ENCODE measurements at regions not wholly inside any gene's neighbourhood (a gene's known extent, or its start where the extent isn't known, plus 50 kb on each side); places are given as distances from the start of the nearest gene placed in this dataset.

DNA sequence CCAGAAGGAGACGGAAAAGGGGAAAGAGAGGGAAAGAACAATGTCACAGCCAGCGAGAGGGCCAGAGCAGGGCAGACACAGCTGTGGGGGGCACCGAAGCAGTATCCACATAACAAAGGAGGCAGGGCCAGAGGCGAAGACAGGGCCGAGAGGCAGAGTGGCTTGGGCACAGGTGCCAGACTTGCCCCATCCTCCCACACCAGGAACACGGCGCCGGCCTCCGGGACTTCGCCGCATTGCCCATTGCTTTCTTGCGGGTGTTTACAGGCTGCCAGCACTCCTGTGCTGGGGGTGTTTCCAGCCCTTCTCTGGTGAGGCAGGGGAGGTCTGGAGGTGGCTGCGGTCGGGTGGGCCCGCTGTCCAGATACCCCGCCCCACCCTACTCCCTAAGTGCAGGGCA is 78.0 kb downstream of the ENGASE start:
- peak in 1 of 8 experiments; percentile 20 for ATAC-seq (replicated peaks in 6 of 8)
- Histone ChIP-seq H3K4me1 (replicated peaks in 1 of 2) (peaks cover 9 to 13% of the 10 kb centered on the region in 2 donors), H3K4me3 (no peak overlapping the region), H3K27ac (no peak overlapping the region)
- WGBS, 10 experiments = 0 to 35% (median 35%) methylated on average over 1 to 4 of the region's 16 CpGs; no CpG with 5 or more reads in 7 of the 10 experiments
- in situ Hi-C loops (cut with MboI; ENCODE audit: low pct_unique_long_range_greater_than_20kb in 2 of 9, low sequenced_read_pairs in 9 of 9, unreplicated experiment in 9 of 9) = no loop called here

DNA sequence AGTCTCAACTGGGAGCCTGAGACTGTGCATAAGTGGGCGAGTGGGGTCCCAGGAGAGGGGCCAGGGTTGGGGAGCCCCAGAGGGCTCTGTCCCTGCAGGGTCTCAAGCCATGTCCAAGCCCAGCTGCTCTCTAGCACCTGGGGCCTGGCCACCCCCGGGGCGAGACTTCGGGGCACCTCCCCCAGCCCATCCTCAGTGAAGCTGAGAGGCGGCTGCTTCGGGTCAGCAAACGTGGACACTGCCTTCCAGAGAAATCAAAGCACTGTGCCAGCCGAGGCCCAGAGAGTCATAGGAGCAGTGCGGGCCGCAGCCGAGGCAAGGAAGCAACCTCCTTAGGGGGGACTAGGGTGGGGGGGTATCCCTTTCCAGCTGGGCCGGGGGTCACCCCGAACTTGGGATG is 77.5 kb downstream of the ENGASE start:
- no peak overlapping the region for H3K27ac ChIP-seq
- WGBS, 10 experiments = no CpG with 5 or more reads among the region's 13 CpGs
- ATAC-seq (replicated peaks in 6 of 8) = peak in 5 of 8 experiments; percentile 26 to 51 (median 38)
- no peak overlapping the region for H3K4me3 ChIP-seq
- H3K4me1 ChIP-seq (replicated peaks in 1 of 2) = peaks cover 11 to 14% of the 10 kb centered on the region in 2 donors
- in situ Hi-C loops (cut with MboI; ENCODE audit: low pct_unique_long_range_greater_than_20kb in 2 of 9, low sequenced_read_pairs in 9 of 9, unreplicated experiment in 9 of 9) = no loop called here

DNA sequence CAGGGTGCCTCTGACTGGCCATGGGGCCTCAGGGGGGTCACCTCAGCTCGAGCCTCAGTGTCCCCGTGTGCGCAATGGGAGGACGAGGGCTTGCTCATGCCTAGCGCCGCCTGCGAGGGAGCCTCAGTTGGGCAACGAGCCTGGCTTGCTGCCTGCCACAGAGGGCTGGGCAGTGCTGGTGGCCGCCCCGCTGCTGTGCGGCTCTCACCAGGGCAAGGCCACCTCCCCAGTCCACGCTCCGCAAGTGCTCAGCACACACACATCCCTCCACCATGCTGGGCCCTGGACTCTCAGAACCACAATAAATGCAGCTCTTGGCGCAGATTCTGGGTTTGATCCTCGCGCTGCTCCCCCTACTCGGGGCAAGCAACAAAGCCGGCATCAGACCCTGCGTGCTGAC is 76.2 kb downstream of the ENGASE start:
- no peak overlapping the region for H3K27ac ChIP-seq
- H3K4me1 ChIP-seq (replicated peaks in 1 of 2) = peaks cover 11 to 14% of the 10 kb centered on the region in 2 donors
- 90% methylated on average over 5 of the region's 19 CpGs; no CpG with 5 or more reads in 9 of the 10 experiments for WGBS, 10 experiments
- no peak overlapping the region for H3K4me3 ChIP-seq
- ATAC-seq (replicated peaks in 6 of 8) = no peak
- in situ Hi-C loops (cut with MboI; ENCODE audit: low pct_unique_long_range_greater_than_20kb in 2 of 9, low sequenced_read_pairs in 9 of 9, unreplicated experiment in 9 of 9) = no loop called here

DNA sequence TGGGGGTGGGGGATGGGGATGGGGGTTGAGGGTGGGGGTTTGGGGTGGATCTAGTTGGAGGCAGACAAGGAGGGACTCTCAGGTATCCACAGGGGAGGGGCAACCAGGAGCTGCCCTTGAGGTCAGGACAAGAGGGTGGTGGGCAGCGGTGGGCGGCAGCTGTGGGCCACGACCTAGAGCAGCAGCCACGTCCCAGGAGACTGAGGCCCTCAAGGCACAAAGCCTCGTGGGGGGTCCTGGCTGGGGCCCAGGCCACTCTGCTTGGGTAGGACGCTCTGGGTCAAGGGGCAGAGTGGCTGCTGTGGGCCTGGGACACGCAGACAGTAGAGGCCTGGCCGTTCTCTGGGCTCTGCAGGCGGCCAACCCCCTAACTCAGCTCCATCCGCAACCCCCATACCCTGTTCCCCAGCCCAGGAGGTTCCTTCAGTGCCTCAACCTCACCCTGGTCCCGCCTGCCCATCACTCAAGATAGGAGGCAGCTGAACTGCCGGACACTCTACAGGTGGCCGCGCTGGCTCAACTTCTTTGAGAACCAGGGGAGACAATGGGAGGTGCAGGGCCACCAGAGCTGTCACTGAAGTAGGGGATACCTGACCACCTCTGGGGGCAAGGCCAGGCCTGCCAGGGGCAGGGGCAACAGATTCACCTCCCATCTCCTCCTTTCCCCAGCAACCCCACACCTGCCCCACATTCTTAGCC is 75.6 kb downstream of the ENGASE start:
- Histone ChIP-seq H3K4me3 (no peak overlapping the region), H3K27ac (no peak overlapping the region), H3K4me1 (replicated peaks in 1 of 2) (peaks cover 11 to 14% of the 10 kb centered on the region in 2 donors)
- no peak for ATAC-seq (replicated peaks in 6 of 8)
- 100% methylated on average over 2 of the region's 14 CpGs; no CpG with 5 or more reads in 8 of the 10 experiments for WGBS, 10 experiments
- in situ Hi-C loops (cut with MboI; ENCODE audit: low pct_unique_long_range_greater_than_20kb in 2 of 9, low sequenced_read_pairs in 9 of 9, unreplicated experiment in 9 of 9) = no loop called here

DNA sequence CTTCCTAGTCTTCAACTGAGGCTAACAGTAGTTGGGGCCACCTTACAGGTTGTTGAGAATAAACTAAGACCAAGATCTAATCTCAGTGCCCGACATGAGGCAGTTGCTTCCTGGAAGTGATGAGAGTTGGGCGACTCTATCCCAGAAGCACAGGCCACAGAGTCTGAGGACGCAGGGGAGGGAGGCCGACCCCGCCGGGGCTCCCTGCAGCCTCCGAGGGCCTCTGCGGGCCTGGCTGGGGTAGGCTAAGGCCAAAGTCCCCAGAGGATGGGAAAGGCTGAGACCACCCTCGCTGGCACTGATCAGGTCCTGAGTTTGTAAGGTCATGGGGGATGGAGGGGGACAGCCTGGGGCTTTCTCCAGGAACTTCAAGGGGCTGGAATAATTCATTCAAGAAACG is 74.0 kb downstream of the ENGASE start:
- ATAC-seq (replicated peaks in 6 of 8) = no peak
- Histone ChIP-seq H3K4me1 (replicated peaks in 1 of 2) (peaks cover 11 to 14% of the 10 kb centered on the region in 2 donors), H3K4me3 (no peak overlapping the region), H3K27ac (no peak overlapping the region)
- 20 to 92% (median 80%) methylated on average over 1 to 8 of the region's 10 CpGs; no CpG with 5 or more reads in 5 of the 10 experiments for WGBS, 10 experiments
- in situ Hi-C loops (cut with MboI; ENCODE audit: low pct_unique_long_range_greater_than_20kb in 2 of 9, low sequenced_read_pairs in 9 of 9, unreplicated experiment in 9 of 9) = no loop called here

DNA sequence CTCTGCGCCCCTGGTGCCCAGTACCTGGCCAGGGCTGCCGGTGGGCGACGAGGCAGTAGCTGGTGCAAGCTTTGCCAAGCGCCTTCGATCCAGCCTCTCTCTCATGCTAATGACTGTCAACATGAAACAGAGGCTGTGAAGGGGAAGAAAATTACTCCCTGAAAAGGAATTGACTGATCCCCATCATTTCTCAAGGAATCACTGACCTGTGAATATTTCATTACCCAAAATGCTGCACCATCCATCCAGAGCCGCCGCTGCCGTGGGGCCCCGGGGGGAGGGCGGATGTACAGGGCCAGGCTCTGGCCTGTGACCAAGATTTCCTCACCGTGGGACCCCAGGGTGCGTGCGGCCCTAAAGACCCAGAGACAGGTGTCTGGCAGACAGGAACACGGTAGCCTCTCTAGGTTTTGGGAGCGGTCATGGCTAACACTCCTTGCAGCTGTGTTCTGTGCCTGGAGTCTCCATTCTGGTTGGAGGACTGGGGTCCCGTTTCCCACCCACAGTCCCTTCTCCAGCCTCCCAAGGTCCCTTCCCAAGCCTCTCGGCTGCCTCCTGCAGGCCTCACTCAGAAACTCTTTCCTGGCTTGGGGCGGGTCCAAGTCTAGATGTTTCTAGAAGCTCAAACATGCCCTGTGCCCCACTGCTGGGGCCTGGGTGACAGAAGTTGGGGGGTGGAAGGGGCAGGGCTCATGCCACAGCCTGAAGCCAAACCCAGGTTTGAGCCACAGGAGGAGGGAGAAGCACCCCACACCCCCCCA is 73.3 kb downstream of the ENGASE start:
- peak in 3 of 8 experiments; percentile 14 to 22 (median 19) for ATAC-seq (replicated peaks in 6 of 8)
- H3K4me1 ChIP-seq (replicated peaks in 1 of 2) = peaks cover 12 to 14% of the 10 kb centered on the region in 2 donors
- in situ Hi-C loops (cut with MboI; ENCODE audit: low pct_unique_long_range_greater_than_20kb in 2 of 9, low sequenced_read_pairs in 9 of 9, unreplicated experiment in 9 of 9) = no loop called here
- WGBS, 10 experiments = 10 to 59% (median 44%) methylated on average over 2 to 13 of the region's 19 CpGs; no CpG with 5 or more reads in 4 of the 10 experiments
- no peak overlapping the region for H3K4me3 ChIP-seq
- H3K27ac ChIP-seq = peak overlapping the region in 1 of 2 donors; percentile 41

DNA sequence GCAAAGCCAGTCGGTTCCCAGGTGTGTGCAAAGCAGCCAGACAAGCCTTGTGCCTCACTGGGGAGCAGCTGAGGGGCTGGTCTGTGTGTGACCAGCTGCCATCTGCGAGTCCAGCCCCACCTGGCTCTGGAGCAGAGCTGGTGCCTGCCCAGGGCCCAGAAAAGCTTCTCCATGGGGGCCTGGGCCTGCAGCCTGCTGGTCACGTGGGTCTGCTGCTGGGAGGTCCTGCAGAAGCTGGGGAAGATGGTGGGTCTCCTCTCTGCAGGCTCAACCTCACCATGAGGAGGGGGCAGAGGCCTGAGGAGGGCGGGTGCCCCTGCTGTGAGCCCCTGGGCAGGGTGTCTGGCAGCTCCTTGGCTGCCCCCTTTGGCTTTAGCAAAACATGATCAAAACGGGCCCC is 71.9 kb downstream of the ENGASE start:
- no peak for ATAC-seq (replicated peaks in 6 of 8)
- H3K4me1 ChIP-seq (replicated peaks in 1 of 2) = peaks cover 18 to 19% of the 10 kb centered on the region in 2 donors
- 75 to 80% methylated on average over 1 to 3 of the region's 5 CpGs; no CpG with 5 or more reads in 8 of the 10 experiments for WGBS, 10 experiments
- in situ Hi-C loops (cut with MboI; ENCODE audit: low pct_unique_long_range_greater_than_20kb in 2 of 9, low sequenced_read_pairs in 9 of 9, unreplicated experiment in 9 of 9) = no loop called here
- H3K4me3 ChIP-seq = no peak overlapping the region
- H3K27ac ChIP-seq = no peak overlapping the region

DNA sequence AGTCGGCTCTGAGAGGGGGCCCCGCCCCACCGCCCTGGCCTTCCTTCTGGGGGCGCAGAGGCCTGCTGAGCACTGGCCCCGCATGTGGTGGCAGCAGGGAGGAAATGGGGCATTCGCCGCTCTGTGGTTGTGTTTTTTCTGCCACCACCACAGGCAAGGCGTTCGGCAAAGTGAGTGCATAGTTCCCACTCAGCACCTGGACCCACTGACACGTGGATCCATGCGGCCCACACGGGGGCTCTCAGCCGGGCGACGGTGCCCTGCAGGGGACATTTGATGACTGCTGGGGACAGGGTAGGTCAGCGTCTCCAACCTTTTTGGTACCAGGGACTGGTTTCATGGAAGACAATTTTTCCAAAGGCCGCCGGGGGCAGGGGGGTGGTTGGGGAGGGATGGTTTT is 70.9 kb downstream of the ENGASE start:
- ATAC-seq (replicated peaks in 6 of 8) = no peak
- 32 to 80% (median 60%) methylated on average over 1 to 4 of the region's 18 CpGs; no CpG with 5 or more reads in 7 of the 10 experiments for WGBS, 10 experiments
- H3K4me1 ChIP-seq (replicated peaks in 1 of 2) = peaks cover 18 to 23% of the 10 kb centered on the region in 2 donors
- in situ Hi-C loops (cut with MboI; ENCODE audit: low pct_unique_long_range_greater_than_20kb in 2 of 9, low sequenced_read_pairs in 9 of 9, unreplicated experiment in 9 of 9) = no loop called here
- no peak overlapping the region for H3K27ac ChIP-seq
- H3K4me3 ChIP-seq = no peak overlapping the region

DNA sequence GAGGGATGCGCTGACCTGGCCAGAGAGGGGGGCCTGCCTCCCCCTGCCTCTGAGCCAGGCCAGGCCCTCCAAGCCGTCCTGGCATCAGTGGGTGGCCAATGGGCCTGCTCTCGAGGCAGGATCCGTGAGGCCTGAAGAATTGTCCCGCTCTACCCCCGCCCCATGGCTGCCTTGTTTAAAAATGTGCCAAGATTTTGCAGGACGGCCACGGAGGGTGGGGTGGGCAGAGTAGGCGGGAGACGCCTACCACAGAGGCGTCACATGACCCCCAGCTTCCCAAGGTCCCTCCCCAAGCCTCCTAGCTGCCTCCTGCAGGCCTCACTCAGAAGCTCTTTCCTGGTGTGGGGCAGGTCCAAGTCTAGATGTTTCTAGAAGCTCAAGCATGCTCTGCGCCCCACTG is 69.5 kb downstream of the ENGASE start:
- in situ Hi-C loops (cut with MboI; ENCODE audit: low pct_unique_long_range_greater_than_20kb in 2 of 9, low sequenced_read_pairs in 9 of 9, unreplicated experiment in 9 of 9) = no loop called here
- H3K4me1 ChIP-seq (replicated peaks in 1 of 2) = peaks cover 18 to 23% of the 10 kb centered on the region in 2 donors
- ATAC-seq (replicated peaks in 6 of 8) = peak in 3 of 8 experiments; percentile 71 to 94 (median 92)
- WGBS, 10 experiments = no CpG with 5 or more reads among the region's 12 CpGs
- no peak overlapping the region for H3K27ac ChIP-seq
- H3K4me3 ChIP-seq = no peak overlapping the region

DNA sequence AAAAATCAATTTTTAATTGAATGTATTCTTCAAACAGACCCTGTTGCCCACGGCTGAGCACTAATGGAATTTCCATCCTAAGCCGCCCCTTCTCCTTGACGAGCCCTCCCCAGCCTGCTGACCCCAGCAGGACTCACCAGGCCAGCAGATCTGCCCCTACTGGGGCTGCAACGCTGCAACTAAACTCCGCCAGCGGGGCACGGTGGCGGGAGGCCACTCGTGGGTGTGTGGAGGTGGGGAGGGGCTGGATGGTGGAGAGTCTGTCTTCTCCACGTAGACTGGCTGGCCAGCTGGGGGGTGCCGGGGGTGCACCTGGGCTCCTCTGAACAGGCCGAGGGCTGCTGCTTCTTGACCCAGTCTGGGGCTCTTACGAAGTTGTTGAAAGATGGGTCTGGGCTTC is 67.8 kb downstream of the ENGASE start:
- Histone ChIP-seq H3K27ac (no peak overlapping the region), H3K4me3 (no peak overlapping the region), H3K4me1 (replicated peaks in 1 of 2) (peaks cover 20 to 27% of the 10 kb centered on the region in 2 donors)
- no CpG with 5 or more reads among the region's 13 CpGs for WGBS, 10 experiments
- in situ Hi-C loops (cut with MboI; ENCODE audit: low pct_unique_long_range_greater_than_20kb in 2 of 9, low sequenced_read_pairs in 9 of 9, unreplicated experiment in 9 of 9) = no loop called here
- ATAC-seq (replicated peaks in 6 of 8) = peak in 2 of 8 experiments; percentile 35 to 40

DNA sequence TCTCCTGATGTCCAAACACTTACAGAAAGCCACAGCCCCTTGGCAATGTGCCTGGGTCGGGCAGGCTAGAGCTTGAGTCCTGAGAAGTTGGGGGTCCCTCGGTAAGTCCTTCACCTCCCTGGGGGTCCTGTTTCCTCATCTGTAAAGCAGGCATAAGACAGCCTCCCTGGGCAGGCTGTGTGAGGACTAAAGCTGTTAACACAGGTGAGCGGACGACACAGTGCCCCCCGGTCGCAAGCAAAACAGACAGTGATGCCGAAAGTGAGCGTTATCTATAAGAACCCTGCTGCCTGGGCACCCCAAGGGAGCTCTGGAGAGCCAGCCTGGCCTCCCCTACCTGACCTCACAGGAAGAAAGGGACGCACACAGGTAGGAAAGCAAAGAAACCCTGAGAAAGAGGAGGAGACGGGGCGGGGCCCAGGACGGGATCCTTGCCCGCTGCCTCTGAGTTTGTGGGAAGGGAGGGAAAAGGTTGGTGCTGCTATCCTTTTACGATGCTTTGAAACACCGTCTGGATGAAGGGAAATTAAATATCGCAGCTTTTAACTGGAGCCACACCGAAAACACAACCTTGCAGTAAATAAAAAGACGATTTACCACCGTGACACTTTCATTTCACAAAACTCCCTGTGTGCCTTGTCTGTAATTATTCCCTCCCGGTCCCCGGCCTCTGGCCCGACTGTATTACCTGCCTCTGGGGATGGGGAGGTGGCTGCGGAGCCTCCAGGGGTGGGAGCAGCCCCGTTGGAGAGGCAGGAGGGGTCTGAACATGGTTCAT is 67.1 kb downstream of the ENGASE start:
- WGBS, 10 experiments = 7 to 68% (median 60%) methylated on average over 1 to 12 of the region's 24 CpGs; no CpG with 5 or more reads in 5 of the 10 experiments
- Histone ChIP-seq H3K4me3 (no peak overlapping the region), H3K27ac (peak overlapping the region in 1 of 2 donors; percentile 25), H3K4me1 (replicated peaks in 1 of 2) (peaks cover 26 to 32% of the 10 kb centered on the region in 2 donors)
- in situ Hi-C loops (cut with MboI; ENCODE audit: low pct_unique_long_range_greater_than_20kb in 2 of 9, low sequenced_read_pairs in 9 of 9, unreplicated experiment in 9 of 9) = no loop called here
- peak in 5 of 8 experiments; percentile 14 to 72 (median 43) for ATAC-seq (replicated peaks in 6 of 8)

DNA sequence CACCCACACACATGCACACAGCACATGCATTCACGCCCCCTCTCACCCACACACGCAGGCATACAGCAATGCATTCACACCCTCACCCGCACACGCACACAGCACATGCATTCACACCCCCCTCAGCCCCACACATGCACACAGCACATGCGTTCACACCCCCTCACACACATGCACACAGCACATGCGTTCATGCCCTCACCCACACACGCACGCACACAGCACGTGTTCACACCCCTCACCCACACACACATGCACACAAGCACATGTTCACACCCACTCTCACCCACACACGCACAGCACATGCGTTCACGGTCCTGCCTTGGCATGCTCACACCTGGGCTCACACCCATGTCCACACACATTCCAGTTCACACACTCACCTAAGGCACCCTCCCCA is 64.2 kb downstream of the ENGASE start:
- Histone ChIP-seq H3K4me1 (replicated peaks in 1 of 2) (peaks cover 28 to 36% of the 10 kb centered on the region in 2 donors), H3K4me3 (no peak overlapping the region), H3K27ac (no peak overlapping the region)
- WGBS, 10 experiments = 53% methylated on average over 3 of the region's 12 CpGs; no CpG with 5 or more reads in 9 of the 10 experiments
- no peak for ATAC-seq (replicated peaks in 6 of 8)
- in situ Hi-C loops (cut with MboI; ENCODE audit: low pct_unique_long_range_greater_than_20kb in 2 of 9, low sequenced_read_pairs in 9 of 9, unreplicated experiment in 9 of 9) = no loop called here

DNA sequence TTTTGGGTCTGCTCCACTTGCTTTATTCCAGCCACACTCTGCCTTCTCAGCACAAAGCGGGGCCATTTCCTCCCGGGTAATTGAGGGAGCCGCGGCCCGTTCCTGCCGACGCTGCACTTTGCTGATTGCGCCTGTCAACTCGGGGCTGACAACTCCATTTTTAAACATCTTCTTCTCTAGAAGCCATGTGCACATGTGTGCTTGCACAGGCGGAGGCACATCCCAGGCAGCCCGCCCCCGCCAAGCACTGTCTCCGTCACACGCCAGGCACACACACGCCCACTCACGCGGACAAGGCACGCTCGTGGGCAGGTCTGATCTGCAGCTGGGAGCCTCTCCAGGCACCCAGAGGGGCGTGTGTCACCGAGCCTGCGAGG is 63.2 kb downstream of the ENGASE start:
- Histone ChIP-seq H3K4me1 (replicated peaks in 1 of 2) (peaks cover 28 to 33% of the 10 kb centered on the region in 2 donors), H3K27ac (peak overlapping the region; percentile 7 to 28), H3K4me3 (no peak overlapping the region)
- WGBS, 10 experiments = 0 to 76% (median 36%) methylated on average over 2 to 15 of the region's 22 CpGs; no CpG with 5 or more reads in 5 of the 10 experiments
- ATAC-seq (replicated peaks in 6 of 8) = peak; percentile 10 to 82 (median 73)
- in situ Hi-C loops (cut with MboI; ENCODE audit: low pct_unique_long_range_greater_than_20kb in 2 of 9, low sequenced_read_pairs in 9 of 9, unreplicated experiment in 9 of 9) = no loop called here
